DND-41 (cell line): ENCODE measurements at regions not wholly inside any gene's neighbourhood (a gene's known extent, or its start where the extent isn't known, plus 50 kb on each side); places are given as distances from the start of the nearest gene placed in this dataset.

Experiments
- EZH2 ChIP-seq: IDR thresholded peaks from 3 replicates; pipeline ENCODE4 v1.6.1; 2012; ENCODE audit warnings: borderline replicate concordance, low read depth, mild to moderate bottlenecking, moderate library complexity, low read length, inconsistent platforms; ENCODE audit not compliant: severe bottlenecking
- TF ChIP-seq, protein P1 (sequence below): IDR thresholded peaks from 2 replicates; pipeline ENCODE4 v1.5.1; 2012; ENCODE audit warnings: borderline replicate concordance, low read length, moderate library complexity, mild to moderate bottlenecking; ENCODE audit not compliant: poor library complexity, severe bottlenecking; ENCODE audit errors: extremely low read depth

DNA sequence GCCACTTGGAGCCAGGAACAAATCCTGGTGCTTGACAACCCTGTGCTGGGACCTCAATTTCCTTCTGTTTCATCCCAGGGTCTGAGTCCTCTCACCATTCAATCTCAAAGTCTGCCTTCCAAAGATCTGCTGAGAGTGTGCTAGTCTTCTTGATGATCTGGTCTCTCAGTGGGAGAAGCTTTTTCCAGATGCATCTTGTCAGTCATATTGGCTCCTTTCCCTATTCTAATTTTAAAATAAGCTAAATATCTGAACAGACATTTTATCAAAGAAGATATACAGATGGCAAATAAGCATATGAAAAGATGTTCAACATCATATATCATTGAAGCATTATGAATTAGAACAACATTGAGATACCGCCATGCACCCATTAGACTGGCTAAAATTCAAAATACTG lies 469.3 kb downstream of the NEBL start:
- TF ChIP-seq, protein P1, sequence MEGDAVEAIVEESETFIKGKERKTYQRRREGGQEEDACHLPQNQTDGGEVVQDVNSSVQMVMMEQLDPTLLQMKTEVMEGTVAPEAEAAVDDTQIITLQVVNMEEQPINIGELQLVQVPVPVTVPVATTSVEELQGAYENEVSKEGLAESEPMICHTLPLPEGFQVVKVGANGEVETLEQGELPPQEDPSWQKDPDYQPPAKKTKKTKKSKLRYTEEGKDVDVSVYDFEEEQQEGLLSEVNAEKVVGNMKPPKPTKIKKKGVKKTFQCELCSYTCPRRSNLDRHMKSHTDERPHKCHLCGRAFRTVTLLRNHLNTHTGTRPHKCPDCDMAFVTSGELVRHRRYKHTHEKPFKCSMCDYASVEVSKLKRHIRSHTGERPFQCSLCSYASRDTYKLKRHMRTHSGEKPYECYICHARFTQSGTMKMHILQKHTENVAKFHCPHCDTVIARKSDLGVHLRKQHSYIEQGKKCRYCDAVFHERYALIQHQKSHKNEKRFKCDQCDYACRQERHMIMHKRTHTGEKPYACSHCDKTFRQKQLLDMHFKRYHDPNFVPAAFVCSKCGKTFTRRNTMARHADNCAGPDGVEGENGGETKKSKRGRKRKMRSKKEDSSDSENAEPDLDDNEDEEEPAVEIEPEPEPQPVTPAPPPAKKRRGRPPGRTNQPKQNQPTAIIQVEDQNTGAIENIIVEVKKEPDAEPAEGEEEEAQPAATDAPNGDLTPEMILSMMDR: no peak
- no peak for TF ChIP-seq EZH2
